ENCODE measurements at regions not wholly inside any gene's neighbourhood (a gene's known extent, or its start where the extent isn't known, plus 50 kb on each side); places are given as distances from the start of the nearest gene placed in this dataset.

DNA sequence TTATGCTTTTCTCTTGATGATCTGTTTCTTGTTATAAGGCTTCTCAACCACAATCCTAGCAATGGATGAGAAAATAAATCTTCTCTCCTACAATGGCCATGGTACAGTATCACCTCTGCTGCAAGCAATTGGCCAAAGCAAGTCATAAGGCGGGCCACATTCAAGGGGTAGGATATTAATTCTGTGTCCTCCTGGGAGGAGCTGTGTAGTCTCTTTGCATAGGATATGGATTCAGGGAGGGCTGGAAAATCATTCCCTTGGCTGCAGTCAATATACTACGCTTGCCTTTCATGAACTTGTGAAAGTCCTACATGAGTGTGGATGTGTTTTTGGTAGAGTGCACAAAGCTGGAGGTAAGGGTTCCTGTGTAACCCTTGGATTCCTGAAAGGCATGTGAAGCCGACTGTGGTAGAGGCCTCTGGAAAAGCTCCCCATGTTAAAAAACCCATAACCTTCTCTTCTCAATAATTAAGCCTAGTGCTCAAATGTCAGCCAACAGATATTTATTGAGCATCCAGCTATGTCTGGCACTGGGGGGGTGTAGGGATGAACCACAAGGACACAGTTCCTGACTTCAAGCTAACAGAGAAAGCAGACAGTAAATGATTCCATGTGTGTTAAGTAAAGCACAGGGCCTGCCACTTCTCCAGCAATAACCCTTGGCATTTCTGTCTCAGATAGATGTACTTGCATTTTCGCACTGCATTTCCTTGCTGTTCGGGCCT lies 147.6 kb upstream of the HS3ST3A1 start:
- H3K4me3 ChIP-seq (ENCODE audit: low read depth, low read length, poor library complexity, severe bottlenecking), result no peak overlapping the region
- DNase-seq (ENCODE audit: low spot score), result no peak
- ChIA-PET CTCF (no interaction called here), POLR2A (ENCODE audit: low non-redundant PET) (no interaction called here)
- H3K9me3 ChIP-seq (ENCODE audit: low read depth, low read length, poor library complexity, severe bottlenecking), result peaks cover 5% of the 10 kb centered on the region
- no peaks in the 10 kb centered on the region for H3K27me3 ChIP-seq (replicated peaks; ENCODE audit: insufficient read depth, low read depth, low read length, poor library complexity)
- intact Hi-C loops (cut with micrococcal nuclease; ENCODE audit: unreplicated experiment), result no loop called here
- H3K27ac ChIP-seq (ENCODE audit: low read depth, low read length, poor library complexity, severe bottlenecking), result no peak overlapping the region
- H3K4me1 ChIP-seq (ENCODE audit: insufficient read depth, low read length, poor library complexity, severe bottlenecking), result no peaks in the 10 kb centered on the region
- TF ChIP-seq EZH2 (IDR thresholded peaks at IDR 0.05; ENCODE audit: borderline replicate concordance, low read depth, low read length, poor library complexity, severe bottlenecking), result no peak
- TF ChIP-seq, protein P1, sequence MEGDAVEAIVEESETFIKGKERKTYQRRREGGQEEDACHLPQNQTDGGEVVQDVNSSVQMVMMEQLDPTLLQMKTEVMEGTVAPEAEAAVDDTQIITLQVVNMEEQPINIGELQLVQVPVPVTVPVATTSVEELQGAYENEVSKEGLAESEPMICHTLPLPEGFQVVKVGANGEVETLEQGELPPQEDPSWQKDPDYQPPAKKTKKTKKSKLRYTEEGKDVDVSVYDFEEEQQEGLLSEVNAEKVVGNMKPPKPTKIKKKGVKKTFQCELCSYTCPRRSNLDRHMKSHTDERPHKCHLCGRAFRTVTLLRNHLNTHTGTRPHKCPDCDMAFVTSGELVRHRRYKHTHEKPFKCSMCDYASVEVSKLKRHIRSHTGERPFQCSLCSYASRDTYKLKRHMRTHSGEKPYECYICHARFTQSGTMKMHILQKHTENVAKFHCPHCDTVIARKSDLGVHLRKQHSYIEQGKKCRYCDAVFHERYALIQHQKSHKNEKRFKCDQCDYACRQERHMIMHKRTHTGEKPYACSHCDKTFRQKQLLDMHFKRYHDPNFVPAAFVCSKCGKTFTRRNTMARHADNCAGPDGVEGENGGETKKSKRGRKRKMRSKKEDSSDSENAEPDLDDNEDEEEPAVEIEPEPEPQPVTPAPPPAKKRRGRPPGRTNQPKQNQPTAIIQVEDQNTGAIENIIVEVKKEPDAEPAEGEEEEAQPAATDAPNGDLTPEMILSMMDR (conservative IDR thresholded peaks at IDR 0.05; ENCODE audit: low read depth, low read length), result no peak
- no TSS peak for BruUV-seq (replicated peaks)
- H3K36me3 ChIP-seq (ENCODE audit: insufficient read depth, low read length, poor library complexity, severe bottlenecking), result no peaks in the 10 kb centered on the region

DNA sequence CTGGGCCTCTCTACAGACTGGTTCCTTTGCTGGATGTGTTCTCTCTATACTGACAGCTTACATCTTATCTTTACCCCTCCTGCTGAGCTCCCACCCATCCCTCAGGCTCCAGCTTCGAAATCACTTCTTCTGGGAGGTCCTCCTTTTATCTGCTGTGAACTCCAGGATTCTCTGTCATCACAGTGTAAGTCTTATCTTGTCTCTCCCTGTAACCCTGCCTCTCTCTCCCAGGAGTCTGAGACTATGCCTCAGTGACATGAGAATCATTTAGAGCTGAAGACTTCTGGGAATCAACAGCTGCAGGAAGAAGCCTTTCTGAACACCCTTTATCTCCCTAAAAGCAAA lies 148.1 kb upstream of the HS3ST3A1 start:
- no peaks in the 10 kb centered on the region for H3K4me1 ChIP-seq (ENCODE audit: insufficient read depth, low read length, poor library complexity, severe bottlenecking)
- no TSS peak for BruUV-seq (replicated peaks)
- TF ChIP-seq, protein P1 (conservative IDR thresholded peaks at IDR 0.05; ENCODE audit: low read depth, low read length), result no peak
- no peak for TF ChIP-seq EZH2 (IDR thresholded peaks at IDR 0.05; ENCODE audit: borderline replicate concordance, low read depth, low read length, poor library complexity, severe bottlenecking)
- no peak for DNase-seq (ENCODE audit: low spot score)
- CTCF ChIA-PET, result no interaction called here
- H3K27me3 ChIP-seq (replicated peaks; ENCODE audit: insufficient read depth, low read depth, low read length, poor library complexity), result no peaks in the 10 kb centered on the region
- intact Hi-C loops (cut with micrococcal nuclease; ENCODE audit: unreplicated experiment), result no loop called here
- H3K9me3 ChIP-seq (ENCODE audit: low read depth, low read length, poor library complexity, severe bottlenecking), result peaks cover 8% of the 10 kb centered on the region
- POLR2A ChIA-PET (ENCODE audit: low non-redundant PET), result no interaction called here
- no peak overlapping the region for H3K27ac ChIP-seq (ENCODE audit: low read depth, low read length, poor library complexity, severe bottlenecking)
- no peaks in the 10 kb centered on the region for H3K36me3 ChIP-seq (ENCODE audit: insufficient read depth, low read length, poor library complexity, severe bottlenecking)
- H3K4me3 ChIP-seq (ENCODE audit: low read depth, low read length, poor library complexity, severe bottlenecking), result no peak overlapping the region

DNA sequence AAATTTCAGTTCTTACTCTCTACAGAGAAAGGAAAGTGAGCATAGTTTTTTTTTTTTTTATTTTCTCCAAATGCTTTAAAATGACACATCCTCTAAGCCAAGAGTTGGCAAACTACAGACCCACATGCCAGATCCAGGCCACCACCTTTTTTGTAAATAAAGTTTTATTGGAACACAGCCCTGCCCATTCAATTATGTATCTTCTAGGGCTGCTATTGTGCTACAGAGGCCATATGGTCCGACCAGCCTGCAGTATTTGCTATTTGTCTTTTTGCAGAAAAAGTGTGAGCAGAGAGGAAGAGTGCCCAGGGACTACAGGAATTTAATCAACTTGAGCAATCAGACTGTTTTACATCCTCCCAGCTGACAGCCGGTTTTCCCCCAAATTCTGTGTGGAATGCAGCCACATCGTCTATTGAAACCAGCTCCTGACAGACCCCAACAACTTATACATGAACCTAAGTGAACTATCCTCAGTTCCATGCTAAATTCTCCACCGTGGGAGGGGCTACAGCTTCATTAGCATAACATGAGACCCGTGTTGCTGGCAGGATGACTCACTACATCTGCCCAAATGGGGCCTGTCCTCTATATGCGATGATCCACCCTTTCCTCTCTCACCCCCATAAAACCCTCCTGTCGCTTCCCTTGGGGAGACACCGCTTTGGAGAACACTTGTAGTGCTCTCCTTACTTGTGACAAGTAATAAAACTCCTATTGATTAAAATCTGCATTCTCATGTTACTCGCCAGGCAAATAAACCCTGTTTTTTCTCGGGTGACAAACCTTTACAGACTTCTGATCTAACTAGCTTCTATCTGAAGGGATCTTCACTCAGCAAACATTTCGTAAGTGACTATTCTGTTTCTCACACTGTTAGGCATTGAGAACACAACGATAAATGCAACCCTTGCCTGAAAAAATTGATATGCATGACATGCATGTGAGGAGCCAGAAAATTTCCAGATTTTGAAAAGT lies 149.4 kb upstream of the HS3ST3A1 start:
- TF ChIP-seq EZH2 (IDR thresholded peaks at IDR 0.05; ENCODE audit: borderline replicate concordance, low read depth, low read length, poor library complexity, severe bottlenecking), result no peak
- TF ChIP-seq, protein P1 (conservative IDR thresholded peaks at IDR 0.05; ENCODE audit: low read depth, low read length), result no peak
- BruUV-seq (replicated peaks), result no TSS peak
- Histone ChIP-seq H3K4me1 (ENCODE audit: insufficient read depth, low read length, poor library complexity, severe bottlenecking) (no peaks in the 10 kb centered on the region), H3K36me3 (ENCODE audit: insufficient read depth, low read length, poor library complexity, severe bottlenecking) (no peaks in the 10 kb centered on the region), H3K27ac (ENCODE audit: low read depth, low read length, poor library complexity, severe bottlenecking) (no peak overlapping the region), H3K4me3 (ENCODE audit: low read depth, low read length, poor library complexity, severe bottlenecking) (no peak overlapping the region), H3K27me3 (replicated peaks; ENCODE audit: insufficient read depth, low read depth, low read length, poor library complexity) (no peaks in the 10 kb centered on the region), H3K9me3 (ENCODE audit: low read depth, low read length, poor library complexity, severe bottlenecking) (peaks cover 13% of the 10 kb centered on the region)
- intact Hi-C loops (cut with micrococcal nuclease; ENCODE audit: unreplicated experiment), result no loop called here
- POLR2A ChIA-PET (ENCODE audit: low non-redundant PET), result no interaction called here
- DNase-seq (ENCODE audit: low spot score), result no peak
- CTCF ChIA-PET, result no interaction called here

Measured in A673 (cell line).